ENCODE measurements at regions not wholly inside any gene's neighbourhood (a gene's known extent, or its start where the extent isn't known, plus 50 kb on each side); places are given as distances from the start of the nearest gene placed in this dataset.

DNA sequence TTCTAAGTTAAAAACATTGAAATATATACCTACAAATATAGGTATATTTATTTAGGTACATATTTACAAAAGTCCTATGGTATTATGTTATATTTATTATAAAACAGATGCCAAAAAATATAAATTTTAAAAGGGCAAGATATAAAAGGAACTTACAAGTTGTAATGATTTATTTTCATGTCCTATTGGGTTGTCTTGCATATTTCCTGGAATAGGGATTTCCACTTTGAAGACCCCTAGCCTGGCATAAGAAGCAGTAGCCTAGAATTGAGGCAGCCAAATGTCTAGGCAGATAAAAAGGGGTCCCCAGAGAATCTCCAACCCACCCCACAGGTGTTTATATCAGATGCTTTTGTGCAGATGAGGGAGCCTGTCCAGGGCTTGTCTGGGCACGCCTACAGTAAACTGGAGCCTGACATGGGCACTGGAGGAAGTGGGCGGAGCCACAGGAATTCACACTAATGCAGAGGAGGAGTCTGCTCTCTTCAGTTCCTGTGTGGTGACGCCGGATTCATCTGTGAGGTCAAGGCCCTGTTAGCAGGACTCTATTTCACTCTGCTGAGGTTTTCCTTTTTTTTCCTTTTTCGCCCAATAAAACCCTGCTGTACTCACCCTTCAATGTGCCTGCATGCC, 1088.9 kb upstream of the PIK3C3 start:
- DNase-seq, result no peak

DNA sequence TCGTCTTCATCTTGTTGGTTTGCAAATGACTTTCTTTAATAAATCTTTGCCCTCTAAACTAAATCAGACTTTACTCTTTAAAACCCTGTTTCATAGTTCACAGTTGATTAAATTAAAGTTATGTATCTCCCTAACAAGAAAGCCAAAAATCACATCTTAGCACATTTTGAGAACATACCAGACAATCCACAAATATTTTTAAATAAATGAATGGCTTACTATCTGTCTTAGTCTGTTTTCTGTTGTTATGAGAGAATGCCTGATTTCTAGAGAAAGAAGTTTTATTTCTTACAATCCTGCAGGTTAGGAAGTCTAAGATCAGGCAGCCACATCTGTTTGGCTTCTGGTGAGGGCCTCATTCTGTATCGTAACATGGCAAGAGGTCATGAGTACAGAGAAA, 1090.2 kb upstream of the PIK3C3 start:
- DNase-seq, result no peak

DNA sequence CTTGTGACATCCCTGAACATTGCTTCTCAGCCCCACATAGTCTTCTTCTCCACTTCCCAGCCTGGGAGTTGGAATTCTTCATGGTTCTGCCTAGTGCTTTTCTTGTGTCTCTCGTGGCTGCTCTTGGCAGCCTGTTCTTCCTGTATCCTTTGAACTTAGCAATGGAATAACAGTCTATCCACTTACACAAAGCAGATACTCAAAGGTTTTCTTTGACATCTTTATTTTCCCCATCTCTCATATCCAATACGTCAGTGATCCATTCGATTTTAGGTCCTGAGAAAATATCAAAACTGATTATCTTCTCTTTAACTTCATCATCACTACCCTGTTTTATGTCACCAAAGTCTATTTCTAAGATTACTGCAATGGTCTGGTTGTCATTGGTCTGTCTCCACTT, 1091.2 kb upstream of the PIK3C3 start:
- no peak for DNase-seq

DNA sequence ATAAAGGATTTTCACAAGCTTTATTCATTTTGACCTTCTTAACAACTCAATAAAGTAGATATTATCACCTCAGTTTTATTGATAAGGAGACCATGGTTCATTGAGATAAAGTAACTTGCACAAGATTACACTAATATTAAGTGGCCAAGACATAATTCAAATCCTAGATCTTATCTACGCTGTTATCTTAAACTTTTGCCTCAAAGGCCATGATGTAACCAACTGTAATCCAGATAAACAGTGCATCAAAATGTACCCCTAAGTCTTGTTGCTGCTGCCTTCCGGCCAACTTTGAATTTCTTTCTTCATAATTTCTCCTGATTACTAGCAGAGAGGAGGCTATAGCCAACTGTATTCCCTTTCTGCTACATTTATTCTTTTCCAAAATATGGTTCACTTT, 1094.8 kb upstream of the PIK3C3 start:
- DNase-seq, result no peak

DNA sequence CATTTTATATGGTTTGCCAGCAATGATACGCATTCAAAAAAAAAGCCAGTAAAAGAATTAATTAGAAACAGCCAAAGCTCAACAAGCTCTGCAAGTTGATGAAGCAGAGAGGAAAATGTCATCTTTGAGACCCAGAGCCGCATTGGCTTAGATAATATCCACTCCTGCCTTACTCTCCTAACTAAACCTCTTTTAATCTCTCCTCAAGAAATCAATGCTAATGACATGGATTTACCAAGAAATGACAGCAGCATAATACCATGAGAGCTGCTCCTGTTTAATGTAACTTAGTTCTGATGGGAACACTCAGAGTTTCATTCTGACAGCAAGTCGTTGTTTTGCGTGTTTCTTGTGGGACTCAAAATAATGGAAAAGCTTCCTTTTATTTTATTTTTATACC, 1099.4 kb upstream of the PIK3C3 start:
- DNase-seq, result no peak

DNA sequence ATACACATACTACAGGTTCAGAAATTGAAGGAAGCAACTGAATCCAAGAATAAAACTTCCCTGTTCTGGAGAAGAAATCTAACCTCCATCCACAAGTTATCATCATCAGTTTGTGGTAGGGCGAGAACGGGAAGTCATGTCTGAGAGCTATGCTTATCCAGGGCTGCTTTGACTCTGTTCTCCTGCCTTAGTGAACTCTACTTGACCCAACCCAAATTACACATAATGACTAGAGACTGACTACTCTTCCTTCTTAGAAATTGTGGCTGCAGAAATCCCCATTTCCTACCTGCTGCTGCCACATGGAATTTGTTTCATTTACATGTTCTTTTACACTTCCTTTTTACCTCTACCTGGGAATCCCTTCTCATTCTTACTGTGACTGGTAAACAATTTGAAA, 1102.6 kb upstream of the PIK3C3 start:
- no peak for DNase-seq

DNA sequence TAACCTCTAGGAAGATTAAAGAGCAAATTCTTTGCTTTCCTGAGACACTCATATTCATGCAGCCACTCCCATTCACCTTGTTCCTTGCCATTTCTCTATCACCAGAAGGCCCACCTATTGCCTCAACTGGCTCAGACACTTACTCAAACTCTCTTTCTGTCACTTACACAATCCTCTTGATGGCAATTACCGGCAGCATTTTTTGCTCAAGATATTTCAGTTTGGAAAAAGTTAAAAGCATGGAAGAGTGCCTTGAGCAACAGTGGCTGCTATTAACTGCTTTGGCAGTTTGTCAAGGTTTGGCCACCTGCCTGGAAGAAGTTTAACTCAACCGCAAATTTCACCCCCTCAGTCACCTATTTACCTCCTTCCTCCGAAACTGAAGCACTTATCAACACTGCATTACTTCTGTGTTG, 1104.0 kb upstream of the PIK3C3 start:
- no peak for DNase-seq

DNA sequence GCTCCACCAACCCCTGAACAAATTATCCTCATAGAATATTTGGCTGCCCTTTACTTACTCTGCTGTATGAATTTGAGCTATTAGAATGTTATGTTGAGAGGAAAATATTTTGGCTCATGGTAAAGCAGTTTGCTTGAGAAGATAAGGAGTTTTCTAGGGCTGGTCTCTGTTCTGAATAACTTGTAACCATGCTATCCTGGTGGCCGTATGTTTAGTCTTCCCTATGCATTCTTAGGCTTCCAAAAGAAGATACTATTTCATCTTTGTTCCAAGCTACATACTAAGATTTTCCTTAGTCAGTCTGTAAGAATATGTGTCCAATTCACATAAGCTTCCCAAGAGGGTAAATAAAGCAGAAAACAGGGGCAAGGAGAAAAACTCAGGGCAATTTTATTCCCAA, 1105.1 kb upstream of the PIK3C3 start:
- DNase-seq, result no peak

DNA sequence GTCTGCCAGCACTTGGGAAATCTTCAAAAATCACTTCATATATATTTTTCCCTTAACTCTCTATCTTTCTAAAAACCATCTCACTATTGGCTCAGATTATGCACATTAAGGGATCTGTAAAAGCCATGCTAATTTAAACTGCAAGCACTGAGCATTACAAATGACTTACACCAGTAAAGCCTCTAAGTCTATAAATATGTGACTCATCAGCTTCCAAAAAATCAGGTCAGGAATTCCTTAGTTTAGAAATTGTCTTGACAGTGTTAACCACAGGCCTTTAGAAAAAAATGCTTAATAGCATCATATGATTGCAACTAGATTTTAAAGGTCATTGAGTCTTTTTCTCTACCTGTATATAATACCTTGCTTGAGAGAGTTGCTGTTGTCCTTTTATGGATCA, 1113.6 kb upstream of the PIK3C3 start:
- no peak for DNase-seq

DNA sequence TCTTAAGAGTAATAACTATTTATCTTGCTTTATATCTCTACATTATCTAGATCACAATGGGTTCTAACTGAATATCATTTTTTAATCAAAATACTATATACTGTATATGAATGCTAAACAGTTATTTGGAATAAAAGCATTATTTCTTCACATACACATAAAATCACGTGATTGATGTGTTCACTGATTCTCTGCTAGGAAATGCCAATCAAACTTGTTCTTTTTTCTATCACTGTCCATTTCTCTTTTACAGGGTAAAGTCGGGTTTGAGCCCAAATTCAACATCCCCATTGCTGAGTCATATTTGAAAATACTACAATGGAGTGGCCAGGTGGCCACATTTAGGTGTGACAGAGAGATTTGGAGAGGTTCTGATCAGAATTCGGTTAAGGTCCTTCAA, 1114.0 kb upstream of the PIK3C3 start:
- no peak for DNase-seq

DNA sequence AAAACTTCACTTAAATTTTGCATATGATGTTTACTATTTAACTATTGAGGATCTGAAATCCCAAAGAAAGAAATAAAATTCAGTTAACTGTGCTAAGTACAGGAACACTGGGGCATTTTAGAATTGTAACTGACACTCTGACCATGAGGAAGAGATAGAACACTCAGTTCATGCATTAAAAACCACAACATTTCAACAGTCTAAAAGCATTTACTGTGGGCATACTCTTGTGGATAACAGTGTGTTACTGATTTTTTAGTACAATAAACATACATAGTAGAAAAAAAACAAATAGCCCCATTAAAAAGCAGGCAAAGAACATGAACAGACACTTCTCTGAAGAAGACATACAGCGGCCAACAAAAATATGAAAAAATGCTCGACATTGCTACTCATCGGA, 1122.7 kb upstream of the PIK3C3 start:
- DNase-seq, result no peak

DNA sequence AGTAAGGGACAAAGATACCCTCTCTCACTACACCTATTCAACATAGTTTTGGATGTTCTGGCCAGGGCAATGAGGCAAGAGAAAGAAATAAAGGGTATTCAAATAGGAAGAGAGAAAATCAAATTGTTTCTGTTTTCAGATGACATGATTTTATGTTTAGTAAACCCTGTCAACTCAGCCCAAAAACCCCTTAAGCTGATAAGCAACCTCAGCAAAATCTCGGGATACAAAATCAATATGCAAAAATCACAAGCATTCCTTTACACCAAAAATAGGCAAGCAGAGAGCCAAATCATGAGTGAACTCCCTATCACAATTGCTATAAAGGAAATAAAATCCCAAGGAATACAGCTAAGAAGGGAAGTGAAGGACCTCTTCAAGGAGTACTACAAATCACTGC, 1130.7 kb upstream of the PIK3C3 start:
- DNase-seq, result no peak

DNA sequence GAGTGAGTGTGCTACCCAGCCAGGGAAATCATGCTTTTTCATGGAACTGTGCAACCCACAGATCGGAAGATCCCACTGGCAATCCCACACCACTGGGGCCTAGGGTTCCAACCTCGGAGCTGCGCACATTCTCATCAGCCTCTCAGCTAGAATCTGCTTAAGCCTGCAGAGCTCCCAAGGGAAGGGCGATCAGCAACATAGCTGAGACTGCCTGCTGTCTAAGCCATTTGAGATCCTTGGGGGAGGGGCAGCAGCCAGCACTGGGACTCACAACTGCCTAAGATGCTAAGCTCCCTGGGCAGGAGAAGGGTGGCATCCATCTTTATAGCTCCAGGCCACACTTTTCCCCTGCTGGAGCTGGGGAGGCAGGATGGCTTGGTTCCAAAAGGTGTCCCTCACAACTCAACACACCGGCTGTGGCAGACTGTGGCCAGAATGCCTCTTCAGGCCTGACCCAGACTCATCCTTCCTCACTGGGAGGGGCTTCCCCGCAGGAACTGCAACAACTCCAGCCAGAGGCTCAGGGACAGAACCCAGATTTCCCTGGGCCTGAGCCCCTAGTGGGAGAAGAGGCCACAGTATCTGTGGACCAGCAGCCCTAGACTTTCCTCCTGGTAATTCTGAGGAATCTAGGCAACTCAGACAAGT, 1133.3 kb upstream of the PIK3C3 start:
- DNase-seq, result no peak

DNA sequence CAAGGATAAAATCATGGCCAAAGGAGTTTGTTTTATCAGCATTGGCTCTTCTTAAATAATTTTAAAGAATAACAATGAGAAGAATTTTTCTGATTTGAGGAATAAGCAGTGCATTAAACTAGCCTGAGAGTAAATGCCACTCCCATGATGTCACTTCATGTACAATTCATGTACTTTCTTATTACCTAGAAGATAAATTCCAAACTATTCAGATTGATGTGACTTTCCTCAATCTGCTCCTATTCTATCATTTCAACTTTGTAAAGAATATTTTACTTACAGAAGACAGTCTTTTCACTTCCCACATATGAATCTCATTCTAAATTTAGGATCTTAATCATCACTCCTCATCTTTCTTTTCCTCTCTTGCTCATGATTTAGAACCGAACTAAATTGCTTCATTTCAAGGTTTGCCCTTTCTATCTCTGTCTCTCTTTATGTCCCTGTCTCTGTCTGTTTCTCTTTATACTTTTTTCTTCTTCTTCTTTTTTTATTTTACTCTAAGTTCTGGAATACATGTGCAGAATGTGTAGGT, 1142.0 kb upstream of the PIK3C3 start:
- no peak for DNase-seq

DNA sequence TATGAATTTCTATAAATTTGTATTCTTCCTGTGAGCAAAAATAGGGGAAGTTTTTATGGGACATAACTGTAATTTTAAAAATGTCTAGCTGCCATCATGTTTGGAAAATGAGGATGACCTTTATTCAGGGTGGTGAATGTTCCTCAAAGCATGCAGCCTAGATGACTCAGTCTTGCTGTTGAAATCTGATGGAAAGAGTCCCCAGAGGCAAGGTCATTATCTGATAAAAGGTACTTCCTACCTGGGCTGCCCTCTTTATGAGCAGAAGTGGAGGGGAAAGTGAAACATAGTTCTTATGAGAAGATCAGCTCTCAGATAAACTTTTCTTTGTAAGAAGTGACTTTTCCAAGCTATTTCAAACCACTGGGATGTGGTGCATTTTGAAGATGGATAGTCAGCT, 1144.7 kb upstream of the PIK3C3 start:
- DNase-seq, result no peak

DNA sequence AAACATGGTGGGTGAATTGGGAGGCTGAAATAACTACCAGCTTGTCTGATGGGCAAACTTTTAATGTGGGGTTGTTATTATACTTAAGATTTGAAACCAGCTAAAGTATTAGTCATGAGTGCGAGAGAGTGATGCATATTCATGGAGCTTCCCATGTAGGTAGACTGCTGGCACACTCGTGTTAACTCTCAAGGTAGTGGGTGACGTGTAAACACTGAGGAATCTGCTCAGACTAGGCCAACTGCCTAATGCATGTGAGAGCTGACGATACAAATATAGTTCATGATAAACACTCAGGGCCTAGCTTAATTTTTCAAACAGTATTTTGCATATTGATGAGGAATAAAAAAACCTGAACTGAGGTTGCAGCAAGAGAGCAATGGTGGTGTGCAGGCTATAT, 1165.7 kb upstream of the PIK3C3 start:
- DNase-seq, result no peak

DNA sequence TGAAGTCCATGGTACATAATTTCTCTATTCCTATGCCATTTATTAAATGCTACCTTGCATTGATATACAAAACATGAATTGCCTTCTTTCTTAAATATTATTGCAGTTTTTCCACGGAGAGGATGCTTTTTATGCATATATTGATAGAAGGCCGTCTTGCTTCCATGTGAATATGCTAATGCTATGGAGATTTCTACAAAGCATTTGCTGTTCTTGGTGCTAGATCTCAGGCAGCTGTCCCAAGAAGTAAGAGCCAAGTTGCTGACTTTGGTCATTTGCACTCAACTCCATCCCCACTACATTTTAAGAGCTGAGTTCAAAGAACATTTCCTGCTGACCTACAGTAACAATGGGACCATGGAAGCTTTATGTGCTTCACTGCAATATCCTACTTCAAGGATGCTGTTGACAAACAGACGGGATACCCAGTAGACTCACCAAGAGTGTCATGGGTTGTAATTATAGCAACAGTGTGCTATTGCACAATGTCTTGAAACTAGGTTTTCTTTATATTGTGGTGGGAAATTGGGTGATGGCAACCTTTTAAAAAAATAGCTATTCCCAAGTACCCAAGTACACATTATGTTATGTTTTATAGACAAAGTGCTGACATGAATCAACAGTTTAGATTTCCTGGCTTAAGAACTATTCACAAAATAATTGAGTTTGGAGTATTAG, 1172.4 kb upstream of the PIK3C3 start:
- DNase-seq, result no peak

DNA sequence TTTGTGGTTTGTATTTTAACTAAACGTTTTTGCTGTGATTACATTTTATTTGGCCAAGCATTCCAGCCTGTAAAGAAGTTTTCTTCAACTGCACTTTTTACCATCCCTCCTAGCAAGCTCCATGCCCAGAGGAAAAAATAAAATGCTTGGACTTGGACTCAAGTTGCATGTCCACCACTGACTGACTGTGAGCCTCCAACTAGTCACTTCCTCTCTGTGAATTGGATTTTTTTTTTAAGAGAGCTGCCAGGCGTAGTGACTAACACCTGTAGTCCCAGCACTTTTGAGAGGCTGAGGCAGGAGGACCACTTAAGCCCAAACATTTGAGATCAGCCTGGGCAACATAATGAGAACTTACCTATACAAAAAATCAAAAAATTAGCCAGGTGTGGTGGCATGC, 1185.2 kb upstream of the PIK3C3 start:
- DNase-seq, result no peak

DNA sequence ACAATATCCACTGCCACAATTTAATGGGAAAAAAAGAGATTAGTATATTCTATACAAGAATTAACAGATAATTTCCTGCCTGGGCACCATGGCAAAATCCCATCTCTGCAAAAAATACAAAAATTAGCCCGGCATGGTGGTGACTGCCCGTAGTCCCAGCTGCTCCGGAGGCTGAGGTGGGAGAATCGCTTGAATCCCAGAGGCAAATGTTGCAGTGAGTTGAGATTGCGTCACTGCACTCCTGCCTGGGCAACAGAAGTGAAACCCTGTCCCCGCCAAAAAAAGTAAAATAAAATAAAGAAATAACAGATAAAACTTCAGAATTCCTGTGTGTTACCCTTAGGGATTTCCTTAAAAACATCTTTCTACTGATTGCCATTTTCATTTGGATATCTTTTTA, 1194.8 kb upstream of the PIK3C3 start:
- DNase-seq, result no peak

DNA sequence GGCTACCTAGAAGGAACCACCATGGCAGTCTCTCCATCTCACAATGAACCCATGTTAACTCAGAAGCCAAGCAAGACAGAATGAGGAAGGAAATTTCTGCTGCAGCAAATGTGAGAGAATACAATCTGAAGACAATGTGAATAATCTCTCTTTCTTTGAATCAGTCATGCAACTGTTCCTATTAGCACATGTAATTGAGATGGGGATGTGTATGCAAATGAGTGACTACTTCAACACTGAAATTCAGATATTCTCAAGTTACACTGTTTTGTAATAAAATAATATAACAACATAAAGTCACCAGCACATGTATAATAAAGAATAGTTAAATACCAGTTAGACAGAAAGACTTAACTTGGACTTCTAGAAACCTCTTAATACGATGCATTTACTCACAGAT, 1200.6 kb upstream of the PIK3C3 start:
- no peak for DNase-seq

DNA sequence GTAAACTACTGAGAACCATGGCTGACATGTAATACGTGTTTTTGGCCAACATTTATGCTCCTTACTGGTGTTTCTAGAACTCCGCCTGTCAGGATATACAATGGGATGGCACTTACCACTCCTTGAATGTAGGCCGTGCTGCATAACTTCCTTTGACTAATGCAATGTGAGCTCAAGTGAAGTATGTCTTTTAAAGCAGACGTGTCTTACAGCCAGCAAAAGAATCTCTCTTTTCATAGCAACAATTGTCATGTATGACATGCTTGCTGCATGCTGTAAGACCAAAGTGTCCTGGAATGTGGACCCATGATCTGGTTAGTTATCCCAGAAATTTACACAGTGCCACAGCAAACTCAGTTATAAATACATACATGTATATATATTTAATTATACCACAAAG, 1202.7 kb upstream of the PIK3C3 start:
- no peak for DNase-seq

DNA sequence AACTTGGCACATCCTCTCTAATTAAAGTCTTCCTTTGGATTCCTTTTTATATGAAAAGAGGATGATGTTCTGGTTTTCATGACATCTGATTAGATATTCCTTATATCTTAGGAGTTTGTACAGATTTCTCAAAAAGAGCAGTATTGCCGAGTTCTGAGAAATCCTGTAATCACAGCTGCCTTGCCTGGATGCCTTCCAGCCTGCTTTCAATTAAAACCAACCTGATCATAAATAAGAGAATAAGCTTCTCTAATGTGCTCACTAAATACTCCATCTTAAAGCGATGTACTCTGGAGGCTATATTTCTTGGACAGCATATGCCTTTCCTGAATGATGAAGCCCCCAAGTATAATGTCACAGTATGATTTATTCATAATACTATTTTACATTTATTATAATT, 1203.8 kb upstream of the PIK3C3 start:
- no peak for DNase-seq

DNA sequence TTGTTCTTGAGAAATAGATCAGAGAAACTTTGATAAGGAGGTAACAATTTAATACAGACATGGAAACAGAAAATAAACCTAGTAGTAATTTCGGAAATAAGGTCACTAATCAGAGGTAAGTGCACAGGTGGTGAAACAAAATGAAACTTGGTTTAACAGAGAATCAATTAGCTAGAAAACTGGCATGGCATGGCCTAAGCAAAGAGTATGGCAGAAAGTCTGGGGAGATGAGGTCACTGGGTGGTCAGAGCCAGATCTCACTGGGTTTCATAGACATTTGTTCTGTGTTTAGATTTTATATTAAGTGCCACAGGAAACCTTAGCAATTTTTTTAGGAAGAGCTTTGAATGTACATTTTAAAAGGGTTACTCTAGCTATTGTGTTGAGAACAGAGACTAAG, 1216.0 kb upstream of the PIK3C3 start:
- no peak for DNase-seq

DNA sequence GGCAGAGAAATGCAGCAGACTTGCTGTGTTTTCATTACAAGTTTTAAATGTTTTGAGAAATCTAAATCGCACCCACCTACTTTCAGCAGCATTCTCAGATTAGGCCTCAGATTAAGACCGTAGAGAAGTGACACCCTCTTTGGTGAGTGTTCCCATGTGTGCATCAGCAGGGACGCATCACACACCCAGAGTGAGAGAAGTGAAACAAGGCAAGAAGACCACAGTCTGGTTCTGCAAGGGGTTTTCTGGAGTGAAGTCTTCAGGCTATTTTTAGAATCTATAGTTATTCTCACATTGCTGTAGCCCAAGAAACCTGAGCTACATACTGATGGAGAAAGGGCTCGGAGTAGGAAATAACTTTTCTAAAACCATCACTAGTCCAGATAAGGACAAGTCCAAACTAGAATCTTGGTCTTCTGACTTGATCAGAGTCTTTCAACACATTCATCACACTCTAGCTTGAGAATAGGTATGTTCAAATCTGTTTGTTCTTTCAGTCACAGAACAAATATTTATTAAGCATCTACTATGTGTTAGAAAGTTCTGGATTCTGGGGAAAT, 1216.6 kb upstream of the PIK3C3 start:
- no peak for DNase-seq

All from central memory CD4-positive, alpha-beta T cell (primary cell).